ENCODE measurements at regions not wholly inside any gene's neighbourhood (a gene's known extent, or its start where the extent isn't known, plus 50 kb on each side); places are given as distances from the start of the nearest gene placed in this dataset.

DNA sequence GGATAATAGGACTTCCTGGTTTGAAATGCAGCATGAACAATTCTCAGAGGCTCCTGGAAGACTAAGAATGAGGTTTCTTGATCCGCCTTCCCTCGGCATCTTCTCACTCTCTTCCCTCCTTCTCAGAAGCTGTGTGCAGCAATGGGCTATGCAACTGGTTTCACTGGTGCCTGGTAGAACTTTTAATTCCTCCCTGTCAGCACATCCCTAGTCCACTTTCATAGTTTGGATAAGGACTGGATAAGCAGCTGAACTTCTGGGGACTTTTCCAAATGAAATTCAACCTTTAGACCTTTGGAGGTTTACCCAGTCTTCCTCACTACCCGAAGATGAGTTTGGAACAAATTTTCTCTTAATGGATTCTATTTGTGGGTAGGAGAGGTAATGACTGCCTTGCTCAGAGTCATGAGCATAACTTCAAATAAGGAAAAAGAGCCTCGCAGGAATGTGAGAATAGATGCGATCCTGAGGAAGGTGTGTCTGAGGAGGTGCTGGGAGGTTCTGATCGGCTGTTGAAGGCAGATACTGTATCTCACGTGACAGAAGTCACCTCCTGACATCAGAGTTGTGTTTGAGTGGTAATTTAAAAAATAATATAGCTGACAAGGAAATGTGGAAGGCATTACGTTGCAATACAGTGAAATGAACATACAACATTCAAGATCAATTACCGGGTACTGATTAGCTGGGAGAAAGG lies 56.0 kb upstream of the HAND2 start (continued):
- TF ChIP-seq ELF1 (IDR thresholded peaks at IDR 0.05; ENCODE audit: borderline replicate concordance, low read depth) = no peak
- TF ChIP-seq SIN3A (IDR thresholded peaks at IDR 0.05; ENCODE audit: low read depth) = no peak
- no peak for TF ChIP-seq POLR2AphosphoS5 (IDR thresholded peaks at IDR 0.05; ENCODE audit: low read depth, low read length)
- no peak for TF ChIP-seq MAX (IDR thresholded peaks at IDR 0.05)

- H3K27me3 ChIP-seq (ENCODE audit: insufficient read depth, low read length) = peaks cover 22% of the 10 kb centered on the region
- H3K4me2 ChIP-seq (ENCODE audit: low read length) = no peak overlapping the region
- no peak overlapping the region for H3K9ac ChIP-seq (ENCODE audit: low read length)
- H3K9me2 ChIP-seq (ENCODE audit: insufficient read depth) = no peaks in the 10 kb centered on the region
- no peak overlapping the region for H3K4me3 ChIP-seq (replicated peaks in 1 of 2; ENCODE audit: low read depth in 1 of 2, low read length in 2 of 2)
- RAD21 ChIA-PET (ENCODE audit: low non-redundant PET in 1 of 2, low total read pairs in 2 of 2, uncharacterized antibody in 2 of 2, unreplicated experiment in 2 of 2) = no interaction called here
- POLR2A ChIA-PET = no interaction called here
- H3K79me2 ChIP-seq (ENCODE audit: insufficient read depth, low read length) = no peaks in the 10 kb centered on the region
- no peaks in the 10 kb centered on the region for H3K36me3 ChIP-seq (ENCODE audit: control insufficient read depth in 1 of 2, insufficient read depth in 2 of 2, low read length in 2 of 2)
- no peak overlapping the region for H3K27ac ChIP-seq (ENCODE audit: low read depth, low read length)
- no peaks in the 10 kb centered on the region for H4K20me1 ChIP-seq (ENCODE audit: insufficient read depth)
- CTCF ChIA-PET = no interaction called here
- no peaks in the 10 kb centered on the region for H3K4me1 ChIP-seq (ENCODE audit: control insufficient read depth in 1 of 2, insufficient read depth in 2 of 2, low read length in 2 of 2)
- no peak overlapping the region for H2AFZ ChIP-seq (ENCODE audit: low read depth, low read length, poor library complexity, severe bottlenecking)
- ATAC-seq (no peak), DNase-seq (ENCODE audit: low read depth, low spot score) (no peak)
- intact Hi-C loops (cut with micrococcal nuclease) = no loop called here
- no TSS peak for BruUV-seq (replicated peaks)
- no peaks in the 10 kb centered on the region for H3K9me3 ChIP-seq (ENCODE audit: control insufficient read depth in 1 of 2, insufficient read depth in 1 of 2, low read depth in 1 of 2, low read length in 2 of 2)
- TF ChIP-seq SP1 (IDR thresholded peaks at IDR 0.05; ENCODE audit: low read depth) = no peak
- no peak for TF ChIP-seq JUND (IDR thresholded peaks at IDR 0.05)
- TF ChIP-seq MAX (IDR thresholded peaks at IDR 0.05) = no peak
- TF ChIP-seq, protein P1, sequence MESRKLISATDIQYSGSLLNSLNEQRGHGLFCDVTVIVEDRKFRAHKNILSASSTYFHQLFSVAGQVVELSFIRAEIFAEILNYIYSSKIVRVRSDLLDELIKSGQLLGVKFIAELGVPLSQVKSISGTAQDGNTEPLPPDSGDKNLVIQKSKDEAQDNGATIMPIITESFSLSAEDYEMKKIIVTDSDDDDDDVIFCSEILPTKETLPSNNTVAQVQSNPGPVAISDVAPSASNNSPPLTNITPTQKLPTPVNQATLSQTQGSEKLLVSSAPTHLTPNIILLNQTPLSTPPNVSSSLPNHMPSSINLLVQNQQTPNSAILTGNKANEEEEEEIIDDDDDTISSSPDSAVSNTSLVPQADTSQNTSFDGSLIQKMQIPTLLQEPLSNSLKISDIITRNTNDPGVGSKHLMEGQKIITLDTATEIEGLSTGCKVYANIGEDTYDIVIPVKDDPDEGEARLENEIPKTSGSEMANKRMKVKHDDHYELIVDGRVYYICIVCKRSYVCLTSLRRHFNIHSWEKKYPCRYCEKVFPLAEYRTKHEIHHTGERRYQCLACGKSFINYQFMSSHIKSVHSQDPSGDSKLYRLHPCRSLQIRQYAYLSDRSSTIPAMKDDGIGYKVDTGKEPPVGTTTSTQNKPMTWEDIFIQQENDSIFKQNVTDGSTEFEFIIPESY (IDR thresholded peaks at IDR 0.05; ENCODE audit: extremely low read depth, insufficient replicate concordance, low read length) = no peak
- TF ChIP-seq SIN3A (IDR thresholded peaks at IDR 0.05; ENCODE audit: low read depth) = no peak
- no peak for TF ChIP-seq ELF1 (IDR thresholded peaks at IDR 0.05; ENCODE audit: borderline replicate concordance, low read depth)
- no peak for TF ChIP-seq CBX3 (IDR thresholded peaks at IDR 0.05; ENCODE audit: low read depth)
- TF ChIP-seq POLR2A (IDR thresholded peaks at IDR 0.05; ENCODE audit: borderline replicate concordance, extremely low read depth, insufficient read depth, insufficient read length) = no peak
- TF ChIP-seq, protein P2, sequence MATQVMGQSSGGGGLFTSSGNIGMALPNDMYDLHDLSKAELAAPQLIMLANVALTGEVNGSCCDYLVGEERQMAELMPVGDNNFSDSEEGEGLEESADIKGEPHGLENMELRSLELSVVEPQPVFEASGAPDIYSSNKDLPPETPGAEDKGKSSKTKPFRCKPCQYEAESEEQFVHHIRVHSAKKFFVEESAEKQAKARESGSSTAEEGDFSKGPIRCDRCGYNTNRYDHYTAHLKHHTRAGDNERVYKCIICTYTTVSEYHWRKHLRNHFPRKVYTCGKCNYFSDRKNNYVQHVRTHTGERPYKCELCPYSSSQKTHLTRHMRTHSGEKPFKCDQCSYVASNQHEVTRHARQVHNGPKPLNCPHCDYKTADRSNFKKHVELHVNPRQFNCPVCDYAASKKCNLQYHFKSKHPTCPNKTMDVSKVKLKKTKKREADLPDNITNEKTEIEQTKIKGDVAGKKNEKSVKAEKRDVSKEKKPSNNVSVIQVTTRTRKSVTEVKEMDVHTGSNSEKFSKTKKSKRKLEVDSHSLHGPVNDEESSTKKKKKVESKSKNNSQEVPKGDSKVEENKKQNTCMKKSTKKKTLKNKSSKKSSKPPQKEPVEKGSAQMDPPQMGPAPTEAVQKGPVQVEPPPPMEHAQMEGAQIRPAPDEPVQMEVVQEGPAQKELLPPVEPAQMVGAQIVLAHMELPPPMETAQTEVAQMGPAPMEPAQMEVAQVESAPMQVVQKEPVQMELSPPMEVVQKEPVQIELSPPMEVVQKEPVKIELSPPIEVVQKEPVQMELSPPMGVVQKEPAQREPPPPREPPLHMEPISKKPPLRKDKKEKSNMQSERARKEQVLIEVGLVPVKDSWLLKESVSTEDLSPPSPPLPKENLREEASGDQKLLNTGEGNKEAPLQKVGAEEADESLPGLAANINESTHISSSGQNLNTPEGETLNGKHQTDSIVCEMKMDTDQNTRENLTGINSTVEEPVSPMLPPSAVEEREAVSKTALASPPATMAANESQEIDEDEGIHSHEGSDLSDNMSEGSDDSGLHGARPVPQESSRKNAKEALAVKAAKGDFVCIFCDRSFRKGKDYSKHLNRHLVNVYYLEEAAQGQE (IDR thresholded peaks at IDR 0.05; ENCODE audit: low read depth) = no peak
- TF ChIP-seq YY1 (IDR thresholded peaks at IDR 0.05; ENCODE audit: extremely low read depth, insufficient replicate concordance, low read depth, low read length) = no peak
- no peak for TF ChIP-seq CTCF (IDR thresholded peaks at IDR 0.05 in 2 of 3, conservative IDR thresholded peaks at IDR 0.05 in 1 of 3; ENCODE audit: borderline replicate concordance in 1 of 3, insufficient read depth in 1 of 3, low read depth in 2 of 3, low read length in 2 of 3)
- TF ChIP-seq ZNF274 (IDR thresholded peaks at IDR 0.05; ENCODE audit: low read depth, low read length) = no peak
- TF ChIP-seq EZH2 (IDR thresholded peaks at IDR 0.05) = no peak
- TF ChIP-seq CEBPB (IDR thresholded peaks at IDR 0.05; ENCODE audit: low read depth) = no peak
- TF ChIP-seq, protein P3, sequence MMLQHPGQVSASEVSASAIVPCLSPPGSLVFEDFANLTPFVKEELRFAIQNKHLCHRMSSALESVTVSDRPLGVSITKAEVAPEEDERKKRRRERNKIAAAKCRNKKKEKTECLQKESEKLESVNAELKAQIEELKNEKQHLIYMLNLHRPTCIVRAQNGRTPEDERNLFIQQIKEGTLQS (IDR thresholded peaks at IDR 0.05) = no peak
- no peak for TF ChIP-seq SRF (IDR thresholded peaks at IDR 0.05; ENCODE audit: low read depth)
Observed at GRCh38 chr4:173584506-173584905, 54.5 kb upstream of the HAND2 start.
